B cell (primary cell): ENCODE measurements at regions not wholly inside any gene's neighbourhood (a gene's known extent, or its start where the extent isn't known, plus 50 kb on each side); places are given as distances from the start of the nearest gene placed in this dataset.

ENCODE experiments used
- ATAC-seq: fragments of 200-7000 bp; cut with Tn5 transposase; one replicate; pipeline ENCODE4 v1.10.0; 2021; ENCODE audit warnings: low read depth, mild to moderate bottlenecking, moderate number of reproducible peaks, moderate library complexity
- CTCF ChIA-PET: fragments of 350-600 bp; sonication (Branson Sonifier 250); formaldehyde crosslinking; loops from one replicate; lab custom pipeline; 2021; ENCODE audit warnings: antibody characterized with exemption, inconsistent platforms; lab: Charles Lee
- POLR2A ChIA-PET: fragments of 350-600 bp; sonication (Branson Sonifier 250); formaldehyde crosslinking; loops from one replicate; lab custom pipeline; 2021; ENCODE audit warnings: antibody characterized with exemption; lab: Charles Lee
- DNase-seq: peaks from one replicate; pipeline ENCODE4 v3.0.0; 2013
- H2AFZ ChIP-seq: 2 replicates; pipeline ENCODE4 v1.6.1; 2012; ENCODE audit warnings: mild to moderate bottlenecking, low read depth, low read length; ENCODE audit not compliant: insufficient read depth, poor library complexity, severe bottlenecking
- H3K27ac ChIP-seq, 2 donors: 1 replicate in 1 of 2; 2 replicates in 1 of 2; pipeline ENCODE4 v1.5.1; 2012 to 2013; ENCODE audit warnings: low read length in 2 of 2, mild to moderate bottlenecking in 2 of 2, moderate library complexity in 1 of 2
- H3K27me3 ChIP-seq, 4 experiments: fragments of 200-600 bp in 1 of 4; sonication (generic) in 1 of 4; replicated peaks in 1 of 4; 1 replicate in 2 of 4; 2 replicates in 2 of 4; pipeline versions ENCODE4 v1.6.1 to v1.7.0; 2013 to 2016; ENCODE audit warnings: low read length in 3 of 4, mild to moderate bottlenecking in 2 of 4, mixed read lengths in 1 of 4, moderate library complexity in 1 of 4; ENCODE audit not compliant: insufficient read depth in 4 of 4, control insufficient read depth in 3 of 4; ENCODE audit errors: control extremely low read depth in 1 of 4
- H3K36me3 ChIP-seq, 2 experiments: replicated peaks in 1 of 2; 1 replicate in 1 of 2; 2 replicates in 1 of 2; pipeline versions ENCODE4 v1.6.1 to v1.7.1; 2013; ENCODE audit warnings: low read length in 1 of 2; ENCODE audit not compliant: insufficient read depth in 2 of 2, control insufficient read depth in 1 of 2; ENCODE audit errors: control extremely low read depth in 1 of 2, extremely low read depth in 1 of 2
- H3K4me1 ChIP-seq, 2 donors: fragments of 200-600 bp in 1 of 2; sonication (generic) in 1 of 2; 1 replicate in 1 of 2; 2 replicates in 1 of 2; pipeline versions ENCODE4 v1.5.1 to v1.6.1; 2013 to 2017; ENCODE audit warnings: low read length in 2 of 2; ENCODE audit not compliant: control insufficient read depth in 2 of 2, insufficient read depth in 2 of 2
- H3K4me2 ChIP-seq: replicated peaks from 2 replicates; pipeline ENCODE3; 2012; ENCODE audit warnings: mild to moderate bottlenecking, low read depth, low read length; ENCODE audit not compliant: poor library complexity, severe bottlenecking
- H3K4me3 ChIP-seq, 5 experiments: fragments of 200-600 bp in 1 of 5; sonication (generic) in 1 of 5; 1 replicate in 3 of 5; 2 replicates in 2 of 5; pipeline versions ENCODE4 v1.5.1 to v1.7.0; 2011 to 2016; ENCODE audit warnings: low read length in 4 of 5, mild to moderate bottlenecking in 4 of 5, low read depth in 2 of 5, control low read depth in 1 of 5, moderate library complexity in 1 of 5; ENCODE audit not compliant: insufficient read depth in 1 of 5; ENCODE audit errors: control extremely low read depth in 1 of 5, extremely low read depth in 1 of 5
- H3K79me2 ChIP-seq: fragments of 200-600 bp; sonication (generic); one replicate; pipeline ENCODE4 v1.6.0; 2016; ENCODE audit warnings: low read length; ENCODE audit not compliant: control insufficient read depth, insufficient read depth
- H3K9ac ChIP-seq: fragments of 200-600 bp; sonication (generic); 2 replicates; pipeline ENCODE4 v1.6.1; 2017; ENCODE audit warnings: mild to moderate bottlenecking, low read length, moderate library complexity
- H3K9me3 ChIP-seq, 3 donors: one replicate each; pipeline versions ENCODE4 v1.6.1 to v1.7.1; 2013; ENCODE audit warnings: low read length in 2 of 3; ENCODE audit not compliant: control insufficient read depth in 2 of 3, insufficient read depth in 1 of 3; ENCODE audit errors: control extremely low read depth in 1 of 3
- H4K20me1 ChIP-seq: 2 replicates; pipeline ENCODE4 v1.6.0; 2012; ENCODE audit warnings: mild to moderate bottlenecking, low read length; ENCODE audit not compliant: insufficient read depth, control insufficient read depth, poor library complexity, severe bottlenecking
- H3K27ac Mint-ChIP-seq: one replicate; pipeline ENCODE4 v1.8.0; 2021; ENCODE audit warnings: mixed read lengths
- H3K27me3 Mint-ChIP-seq: one replicate; pipeline ENCODE4 v1.8.0; 2021; ENCODE audit warnings: mixed read lengths
- H3K4me1 Mint-ChIP-seq: one replicate; pipeline ENCODE4 v1.8.0; 2021; ENCODE audit warnings: mixed read lengths
- H3K4me3 Mint-ChIP-seq: one replicate; pipeline ENCODE4 v1.8.0; 2021; ENCODE audit warnings: mixed read lengths
- H3K9me3 Mint-ChIP-seq: one replicate; pipeline ENCODE4 v1.8.0; 2022; ENCODE audit warnings: mixed read lengths; ENCODE audit not compliant: insufficient read depth
- CTCF ChIP-seq: fragments of 200-600 bp; IDR thresholded peaks from one replicate; pipeline ENCODE4 v1.8.0; 2022; ENCODE audit warnings: antibody characterized with exemption, mild to moderate bottlenecking
- EZH2 ChIP-seq: IDR thresholded peaks from 2 replicates; pipeline ENCODE4 v1.6.1; 2012; ENCODE audit warnings: borderline replicate concordance, low read depth, mild to moderate bottlenecking, moderate library complexity, low read length; ENCODE audit not compliant: insufficient read depth, poor library complexity, severe bottlenecking
- WGBS: methylation state at CpG from one replicate; pipeline ENCODE4 v1.1.5; 2013; ENCODE audit warnings: missing lambda C conversion rate; ENCODE audit not compliant: insufficient coverage; 5-methylcytosine and 5-hydroxymethylcytosine counted together
- intact Hi-C: fragments of 100-400 bp; cut with micrococcal nuclease; formaldehyde crosslinking; loops from one replicate; pipeline ENCODE4 v1.10.0; 2022

- ATAC-seq = peak; percentile 85
- DNase-seq = peak; percentile 82
- no peaks in the 10 kb centered on the region for H3K36me3 ChIP-seq
- intact Hi-C loops = loop anchor here (1.0 to 10.0 kb wide), 7 partner anchors 35 to 220 kb away; partner anchors contain the start of gene HNRNPA3
- no peak for TF ChIP-seq EZH2
- peak; percentile 77 for TF ChIP-seq CTCF
- Mint-ChIP-seq H3K4me1 (peaks cover 8% of the 10 kb centered on the region), H3K4me3 (no peak overlapping the region), H3K9me3 (no peaks in the 10 kb centered on the region), H3K27me3 (no peaks in the 10 kb centered on the region), H3K27ac (no peak overlapping the region)
- no peaks in the 10 kb centered on the region for H4K20me1 ChIP-seq
- H3K4me2 ChIP-seq = peak overlapping the region; percentile 60
- ChIA-PET POLR2A (interaction anchor here (0.9 to 1.2 kb wide), 4 partner anchors 67 to 168 kb away, joined by 3 to 4 read pairs (median 4); partner anchors contain the start of gene NFE2L2), CTCF (interaction anchor here (0.8 to 7.8 kb wide), 17 partner anchors 10 to 431 kb away, joined by 3 to 228 read pairs (median 7); partner anchors contain the start of genes AGPS and NFE2L2)
- 42% methylated on average over 6 of the region's 9 CpGs for WGBS
- H3K27ac ChIP-seq = no peak overlapping the region
- no peaks in the 10 kb centered on the region for H3K79me2 ChIP-seq
- H3K27me3 ChIP-seq = no peaks in the 10 kb centered on the region
- H2AFZ ChIP-seq = peak overlapping the region; percentile 61
- no peak overlapping the region for H3K4me3 ChIP-seq
- H3K4me1 ChIP-seq = peaks cover 4 to 5% of the 10 kb centered on the region in 2 donors
- no peaks in the 10 kb centered on the region for H3K9me3 ChIP-seq
- no peak overlapping the region for H3K9ac ChIP-seq
These were observed 60.3 kb upstream of the AGPS start for GRCh38 chr2:177332026-177332991.
